Endothelial cell of umbilical vein (primary cell): ENCODE measurements at regions not wholly inside any gene's neighbourhood (a gene's known extent, or its start where the extent isn't known, plus 50 kb on each side); places are given as distances from the start of the nearest gene placed in this dataset.
"Not testable (repeated sequence)": the region's sequence is repeated elsewhere in the genome, so short reads cannot be mapped to it uniquely, and the experiment has no call there.

Experiments
- EZH2 ChIP-seq: IDR thresholded peaks from 2 replicates; pipeline ENCODE4 v1.6.1; 2012; ENCODE audit warnings: borderline replicate concordance, low read depth, mild to moderate bottlenecking, moderate library complexity, low read length, inconsistent platforms; ENCODE audit not compliant: severe bottlenecking
- POLR2A ChIP-seq: IDR thresholded peaks from 2 replicates; pipeline ENCODE4 v1.6.1; 2012; ENCODE audit warnings: low read depth, mild to moderate bottlenecking, control low read depth, low read length
- TF ChIP-seq, protein P1 (sequence below), 2 donors: IDR thresholded peaks; 1 replicate in 1 of 2; 2 replicates in 1 of 2; pipeline ENCODE4 v1.5.1; 2011; ENCODE audit warnings: low read length in 2 of 2, mild to moderate bottlenecking in 2 of 2, moderate library complexity in 2 of 2, control low read depth in 1 of 2, inconsistent platforms in 1 of 2, low read depth in 1 of 2; ENCODE audit not compliant: insufficient read depth in 1 of 2; ENCODE audit errors: extremely low read depth in 1 of 2

DNA sequence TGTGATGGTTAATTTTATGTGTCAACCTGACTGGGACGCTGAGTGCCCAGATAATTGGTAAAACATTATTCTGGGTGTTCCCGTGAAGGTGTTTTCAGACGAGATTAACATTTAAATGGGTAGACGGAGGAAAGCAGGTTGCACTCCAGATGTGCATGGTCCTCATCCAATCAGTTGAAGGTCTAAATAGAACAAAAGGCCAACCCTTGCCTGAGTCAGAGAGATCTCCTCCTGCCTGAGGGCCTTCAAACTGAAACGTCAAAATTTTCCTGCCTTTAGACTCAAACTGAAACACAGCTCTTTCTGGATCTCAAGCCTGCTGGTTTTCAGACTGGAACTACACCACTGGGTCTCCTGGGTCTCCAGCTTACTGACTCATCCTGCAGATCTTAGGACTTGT is 73.5 kb downstream of the NPIPA8 start:
- TF ChIP-seq, protein P1, sequence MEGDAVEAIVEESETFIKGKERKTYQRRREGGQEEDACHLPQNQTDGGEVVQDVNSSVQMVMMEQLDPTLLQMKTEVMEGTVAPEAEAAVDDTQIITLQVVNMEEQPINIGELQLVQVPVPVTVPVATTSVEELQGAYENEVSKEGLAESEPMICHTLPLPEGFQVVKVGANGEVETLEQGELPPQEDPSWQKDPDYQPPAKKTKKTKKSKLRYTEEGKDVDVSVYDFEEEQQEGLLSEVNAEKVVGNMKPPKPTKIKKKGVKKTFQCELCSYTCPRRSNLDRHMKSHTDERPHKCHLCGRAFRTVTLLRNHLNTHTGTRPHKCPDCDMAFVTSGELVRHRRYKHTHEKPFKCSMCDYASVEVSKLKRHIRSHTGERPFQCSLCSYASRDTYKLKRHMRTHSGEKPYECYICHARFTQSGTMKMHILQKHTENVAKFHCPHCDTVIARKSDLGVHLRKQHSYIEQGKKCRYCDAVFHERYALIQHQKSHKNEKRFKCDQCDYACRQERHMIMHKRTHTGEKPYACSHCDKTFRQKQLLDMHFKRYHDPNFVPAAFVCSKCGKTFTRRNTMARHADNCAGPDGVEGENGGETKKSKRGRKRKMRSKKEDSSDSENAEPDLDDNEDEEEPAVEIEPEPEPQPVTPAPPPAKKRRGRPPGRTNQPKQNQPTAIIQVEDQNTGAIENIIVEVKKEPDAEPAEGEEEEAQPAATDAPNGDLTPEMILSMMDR (IDR thresholded peaks at IDR 0.05; ENCODE audit: extremely low read depth in 1 of 2, insufficient read depth in 1 of 2, low read depth in 1 of 2, low read length in 2 of 2): not testable (repeated sequence)
- not testable (repeated sequence) for TF ChIP-seq EZH2, POLR2A
